HG03103 (cell line): ENCODE measurements at regions not wholly inside any gene's neighbourhood (a gene's known extent, or its start where the extent isn't known, plus 50 kb on each side); places are given as distances from the start of the nearest gene placed in this dataset.

Source experiments
- ATAC-seq: cut with Tn5 transposase; IDR thresholded peaks from one replicate; pipeline ENCODE4 v1.9.1; 2021; ENCODE audit warnings: low read depth; ENCODE audit not compliant: unreplicated experiment

DNA sequence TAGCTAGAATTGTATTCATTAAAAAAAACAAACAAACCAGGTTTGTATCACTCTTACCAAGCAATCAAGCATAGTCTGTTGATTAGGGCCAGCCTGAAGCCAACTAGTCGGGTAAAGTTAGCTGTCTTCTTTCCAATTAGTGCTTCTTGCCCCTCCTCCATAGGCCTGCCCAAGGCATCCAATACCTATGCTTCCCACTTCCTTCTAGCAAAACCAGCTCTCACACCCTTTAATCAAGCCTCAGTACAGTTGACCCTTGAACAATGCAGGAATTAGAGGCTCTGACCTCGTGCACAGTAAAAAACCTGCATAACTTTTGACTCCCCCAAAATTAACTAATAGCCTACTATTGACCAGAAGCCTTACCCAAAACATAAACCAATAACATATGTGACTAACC lies 119.1 kb upstream of the DTNBP1 start:
- no peak for ATAC-seq

DNA sequence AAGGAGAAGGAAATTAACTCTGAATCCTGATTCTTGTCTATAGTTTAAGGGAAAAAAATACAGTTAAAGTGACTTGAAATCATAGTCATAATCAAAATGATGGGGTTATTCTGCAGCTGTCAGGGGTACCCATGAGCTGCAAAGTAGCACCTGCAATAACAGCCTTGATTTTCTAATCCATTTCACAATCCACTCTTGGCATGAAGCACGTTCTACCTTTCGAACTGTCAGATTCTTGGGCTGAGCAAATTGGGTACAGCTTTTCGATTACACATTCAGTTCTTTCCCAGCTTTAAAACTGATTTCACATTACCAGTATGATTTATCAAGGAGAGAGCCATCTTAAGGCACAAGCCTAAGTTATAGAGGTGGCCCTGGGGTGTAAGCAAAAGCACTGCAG lies 118.5 kb upstream of the DTNBP1 start:
- no peak for ATAC-seq

DNA sequence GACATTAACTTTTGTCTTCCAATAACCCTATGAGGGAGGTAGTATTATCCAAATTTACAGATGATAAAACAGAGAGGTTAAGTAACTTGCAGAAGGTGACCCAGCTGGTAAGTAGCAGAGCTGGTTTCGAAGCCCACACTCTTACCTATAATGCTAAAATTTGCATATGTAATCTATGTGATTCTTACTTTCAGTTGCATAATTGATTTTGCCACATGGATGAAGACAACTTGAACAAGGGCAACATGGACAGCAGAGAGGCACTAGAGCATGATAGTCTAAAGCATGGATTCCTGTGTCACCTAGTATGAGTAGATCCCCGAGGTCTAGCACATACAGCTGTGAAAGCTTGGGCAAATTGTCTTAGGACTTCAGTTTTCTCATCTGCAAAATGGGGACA lies 117.6 kb upstream of the DTNBP1 start:
- no peak for ATAC-seq

DNA sequence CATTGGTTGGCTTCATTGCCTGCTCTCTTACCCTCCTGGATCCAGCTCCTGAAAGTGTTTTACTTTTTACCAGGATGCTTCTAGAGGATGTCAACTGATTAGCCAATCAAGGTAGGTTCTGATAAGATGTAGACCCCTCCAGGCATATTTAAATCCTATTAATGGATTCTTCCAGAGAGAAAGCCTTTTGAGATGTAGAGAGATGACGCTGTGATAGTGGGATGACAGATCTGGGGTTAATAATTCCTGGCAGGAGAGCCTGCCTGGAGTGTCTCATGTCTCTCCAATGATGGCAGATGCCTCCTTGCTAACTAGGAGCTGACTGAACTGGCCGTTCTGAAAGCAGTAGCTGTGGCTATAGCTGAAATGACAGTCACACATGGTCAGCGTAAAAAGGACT lies 116.9 kb upstream of the DTNBP1 start:
- no peak for ATAC-seq

DNA sequence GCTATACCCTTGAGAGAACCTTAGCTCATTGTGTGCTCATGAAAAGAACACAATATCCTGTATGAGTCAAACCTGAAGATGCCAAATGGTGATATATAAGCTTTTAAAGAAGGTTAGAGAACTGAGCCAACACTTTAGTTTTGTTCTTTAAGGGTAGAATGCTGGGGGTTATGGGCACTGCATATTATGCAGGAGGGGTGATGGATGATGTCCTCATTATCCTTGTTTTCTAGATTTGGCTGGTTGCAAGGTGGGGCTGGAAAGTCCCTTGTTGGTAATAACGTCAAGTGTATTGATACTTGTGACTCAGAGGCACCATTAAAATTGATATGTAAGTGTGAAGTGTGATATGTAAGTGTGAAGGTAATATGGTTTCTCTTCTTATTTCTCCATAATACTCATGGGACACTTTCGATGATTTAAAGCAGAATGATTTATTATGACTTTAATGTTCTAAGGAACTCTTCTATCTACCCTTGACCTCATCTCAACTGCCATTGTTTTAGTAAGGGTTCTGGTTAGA lies 113.7 kb upstream of the DTNBP1 start:
- ATAC-seq = no peak

DNA sequence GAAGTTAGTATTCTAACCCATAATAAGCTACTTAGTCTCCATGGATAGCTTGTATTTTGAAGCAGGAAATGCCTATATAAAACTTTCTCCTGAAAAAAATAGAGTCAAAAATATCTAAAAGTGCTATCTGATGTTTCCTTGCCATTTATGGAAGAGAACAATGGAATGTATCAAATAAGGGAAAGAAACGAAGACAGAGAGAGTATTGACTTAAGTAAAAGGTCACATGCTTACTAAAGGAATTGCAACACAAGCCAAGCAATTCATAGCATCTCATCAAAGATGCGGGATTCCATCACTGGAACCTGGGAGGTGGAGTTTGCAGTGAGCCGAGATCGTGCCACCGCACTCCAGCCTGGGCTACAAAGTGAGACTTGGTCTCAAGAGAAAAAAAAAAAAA lies 112.9 kb upstream of the DTNBP1 start:
- ATAC-seq = no peak

DNA sequence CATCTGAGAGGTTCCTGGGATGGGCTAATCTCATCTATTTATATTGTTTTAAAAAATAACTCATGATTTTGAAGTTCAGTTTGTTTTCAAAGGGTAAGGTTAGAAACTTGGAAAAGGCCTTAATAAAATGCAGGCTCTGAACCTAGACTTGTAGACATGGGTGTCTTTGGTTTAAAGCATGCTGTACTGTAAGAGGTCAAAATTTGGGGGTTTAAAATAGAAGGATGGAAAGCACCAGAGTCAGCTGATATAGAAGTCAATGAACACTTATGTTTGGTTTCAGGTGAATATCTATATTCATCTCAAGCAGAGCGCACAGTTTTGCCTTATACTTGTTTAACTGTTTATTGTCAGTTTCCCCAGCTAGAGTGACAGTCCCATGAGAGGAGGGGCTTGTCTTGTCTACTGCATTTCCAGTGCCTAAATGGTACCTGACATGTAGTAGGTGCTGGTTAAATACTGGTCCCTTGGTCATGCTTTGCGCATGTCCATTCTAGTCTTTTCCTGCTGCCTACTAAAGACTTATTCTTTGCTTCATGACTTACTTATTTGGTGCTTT lies 112.3 kb upstream of the DTNBP1 start:
- ATAC-seq = no peak

DNA sequence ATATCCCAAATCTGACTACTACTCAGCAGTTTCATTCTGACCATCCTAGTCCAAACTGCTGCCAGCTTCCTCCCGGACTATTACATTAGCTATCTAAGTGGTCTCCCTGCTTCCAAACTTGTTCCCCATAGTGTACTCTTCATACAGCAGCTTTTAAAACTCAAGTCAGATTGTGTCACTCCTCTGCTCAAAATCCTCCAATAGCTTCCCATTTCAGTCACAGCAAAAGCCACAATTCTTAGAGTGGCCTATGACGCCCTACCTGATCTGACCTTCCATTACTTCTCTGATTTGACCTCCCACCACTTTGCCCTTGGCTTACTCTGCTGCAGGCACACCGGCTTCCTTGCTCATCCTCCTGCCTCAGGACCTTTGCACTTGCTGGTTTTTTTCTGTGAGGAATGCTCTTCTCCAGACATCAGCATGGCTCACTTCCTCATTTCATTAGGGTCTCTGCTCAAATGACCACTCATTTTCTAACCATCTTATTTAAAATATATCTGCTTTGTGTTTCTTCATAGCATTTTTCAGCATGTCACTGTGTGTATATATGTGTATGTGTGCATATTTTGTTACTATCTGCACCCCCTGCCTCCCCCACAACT lies 111.1 kb upstream of the DTNBP1 start:
- ATAC-seq = no peak

DNA sequence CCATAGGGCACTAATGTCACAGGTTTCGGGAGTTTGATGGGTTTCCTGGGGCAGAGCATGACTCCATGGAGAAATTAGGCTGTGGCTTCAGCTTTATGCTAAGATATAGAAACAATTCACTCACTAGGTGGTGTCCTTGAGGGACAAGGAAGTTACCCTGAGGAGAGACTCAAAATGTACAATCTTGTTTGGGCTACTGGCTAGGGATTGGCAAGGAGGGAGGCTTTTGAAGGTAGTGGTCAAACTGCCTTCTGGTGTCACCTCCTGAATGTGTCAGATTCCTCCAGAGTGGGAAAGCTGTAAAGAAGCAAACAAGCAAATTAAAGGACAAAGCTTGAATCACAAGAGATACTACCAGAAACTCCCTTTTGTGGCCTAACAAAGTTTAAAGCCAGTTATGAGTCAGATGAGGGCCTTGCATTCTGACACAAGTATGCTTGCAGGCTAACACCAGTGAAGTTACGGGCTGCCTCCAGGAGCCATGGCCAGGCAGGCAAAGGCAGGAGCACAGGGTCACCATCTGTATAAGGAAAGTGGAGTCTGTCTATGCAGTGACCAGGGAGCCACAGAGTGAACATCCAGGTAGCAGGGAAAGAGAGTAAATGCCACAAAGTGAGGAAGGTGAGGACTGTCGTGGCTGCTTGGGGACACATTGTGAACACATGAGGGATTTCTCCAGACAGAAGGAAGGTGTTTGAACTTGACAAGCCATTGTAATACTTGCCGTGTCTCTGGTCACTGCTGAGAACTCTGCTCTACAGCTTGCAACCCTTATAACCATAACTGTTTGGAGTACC lies 107.7 kb upstream of the DTNBP1 start:
- ATAC-seq = peak; percentile 64

DNA sequence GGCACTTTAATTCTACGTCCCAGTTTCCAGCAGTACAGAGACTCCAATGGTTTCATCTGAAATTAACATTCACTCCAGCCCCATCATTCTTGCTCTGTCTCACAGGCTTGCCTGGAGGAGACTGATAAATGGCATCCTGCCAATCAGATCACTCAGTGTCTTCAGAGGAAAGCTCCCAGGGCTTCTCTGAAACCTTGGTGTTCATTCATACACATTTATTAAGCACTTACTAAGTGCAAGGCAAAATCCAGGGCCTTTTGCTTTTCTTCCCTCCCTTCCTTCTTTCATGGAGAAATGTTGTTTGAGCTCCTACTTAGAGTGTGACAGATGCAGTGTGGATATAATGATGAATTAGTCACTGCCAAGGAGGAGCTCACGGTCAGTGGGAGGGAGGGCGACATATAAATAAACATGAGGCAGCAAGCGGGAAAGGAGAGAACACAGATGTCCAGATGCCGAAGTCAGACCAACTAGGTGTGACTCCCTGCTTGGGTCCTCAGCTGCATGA lies 106.7 kb upstream of the DTNBP1 start:
- ATAC-seq = no peak

DNA sequence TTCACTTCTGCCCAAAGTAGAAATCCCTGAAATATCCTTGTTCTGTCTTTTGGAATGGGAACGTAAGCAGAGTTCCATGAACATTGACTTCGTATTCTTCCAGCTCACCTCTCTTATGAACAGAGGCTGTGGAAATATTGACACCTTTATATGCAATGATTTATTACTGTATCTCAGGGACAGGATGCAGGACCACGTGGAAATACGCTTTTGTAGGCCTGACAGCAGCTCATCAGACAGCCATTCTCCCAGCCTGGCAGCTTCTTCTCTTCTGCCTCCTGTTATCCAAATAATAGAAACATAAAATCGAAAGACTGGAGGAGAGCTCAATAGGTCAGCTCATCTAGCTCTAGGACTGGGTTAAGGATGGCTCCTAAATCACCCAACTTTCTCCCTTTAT lies 106.2 kb upstream of the DTNBP1 start:
- no peak for ATAC-seq

DNA sequence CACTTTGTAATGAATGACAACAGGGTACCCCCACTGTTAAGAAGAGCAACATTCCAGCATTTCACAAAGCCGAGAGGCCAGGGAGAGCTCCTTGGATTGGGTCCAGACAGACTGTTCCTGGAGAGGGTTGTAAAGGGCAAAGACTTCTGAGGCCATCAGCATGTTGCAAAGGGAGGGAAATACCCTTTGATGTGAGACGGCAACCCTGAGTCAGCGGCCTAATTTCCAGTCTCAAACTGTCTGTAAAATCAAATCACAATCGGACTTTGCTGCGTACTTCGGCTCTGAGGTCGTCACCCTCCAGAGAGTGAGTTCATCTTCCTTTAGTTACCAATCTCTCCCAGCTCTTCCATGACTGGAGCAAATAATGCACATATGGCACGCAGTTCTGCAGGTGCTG lies 101.0 kb upstream of the DTNBP1 start:
- ATAC-seq = no peak

DNA sequence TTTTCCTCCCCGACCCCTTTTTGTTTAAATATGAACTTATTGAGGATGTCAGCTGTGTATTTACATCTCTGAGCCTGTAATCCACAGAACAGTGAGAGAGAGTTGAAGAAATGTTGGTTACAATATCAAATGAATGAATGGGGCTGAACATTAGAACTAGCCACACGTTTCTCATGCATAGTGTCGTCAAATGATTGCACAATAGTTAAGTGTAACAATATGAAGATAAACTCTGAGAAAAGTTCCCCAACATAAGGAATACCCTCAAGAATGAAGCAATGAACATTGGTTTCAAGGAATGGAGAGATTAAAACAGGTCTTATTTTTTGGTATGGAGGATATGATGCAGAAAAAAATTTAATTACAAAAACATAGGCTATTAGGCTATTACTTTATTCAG lies 100.5 kb upstream of the DTNBP1 start:
- no peak for ATAC-seq

DNA sequence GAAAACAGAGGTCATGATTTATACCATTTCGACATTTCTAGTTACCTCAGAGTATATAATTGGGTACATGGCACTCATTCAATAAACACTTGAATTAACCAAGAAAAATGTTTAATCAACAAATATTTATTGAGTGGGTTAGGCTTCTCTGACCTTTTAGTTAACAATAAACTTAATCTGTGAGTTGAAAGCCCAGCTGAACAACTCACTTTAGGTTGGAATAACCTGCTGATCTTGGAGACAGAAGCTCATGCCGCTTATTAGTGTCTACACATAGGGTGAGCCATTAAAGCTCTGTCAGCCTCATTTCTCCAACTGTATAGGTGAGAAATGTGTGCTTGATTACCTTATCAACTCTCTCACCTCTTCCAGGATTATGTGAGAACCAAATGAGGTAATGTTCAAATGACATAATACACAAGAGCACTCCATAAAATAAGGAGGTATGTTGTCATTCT lies 98.2 kb upstream of the DTNBP1 start:
- ATAC-seq = no peak

DNA sequence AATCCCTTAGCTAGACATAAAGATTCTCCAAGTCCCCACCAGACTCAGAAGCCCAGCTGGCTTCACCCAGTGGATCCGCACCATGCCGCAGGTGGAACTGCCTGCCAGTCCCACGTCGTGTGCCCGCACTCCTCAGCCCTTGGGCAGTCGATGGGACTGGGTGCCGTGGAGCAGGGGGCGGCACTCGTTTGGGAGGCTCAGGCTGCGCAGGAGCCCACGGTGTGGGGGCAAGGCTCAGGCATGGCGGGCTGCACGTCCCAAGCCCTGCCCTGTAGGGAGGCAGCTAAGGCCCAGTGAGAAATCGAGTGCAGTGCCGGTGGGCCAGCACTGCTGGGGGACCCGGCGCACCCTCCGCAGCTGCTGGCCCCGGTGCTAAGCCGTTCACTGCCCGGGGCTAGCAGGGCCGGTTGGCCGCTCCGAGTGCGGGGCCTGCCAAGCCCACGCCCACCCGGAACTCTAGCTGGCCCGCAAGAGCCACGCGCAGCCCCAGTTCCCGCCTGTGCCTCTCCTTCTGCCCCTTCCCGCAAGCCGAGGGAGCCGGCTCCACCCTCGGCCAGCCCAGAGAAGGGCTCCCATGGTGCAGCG lies 95.9 kb upstream of the DTNBP1 start:
- no peak for ATAC-seq

DNA sequence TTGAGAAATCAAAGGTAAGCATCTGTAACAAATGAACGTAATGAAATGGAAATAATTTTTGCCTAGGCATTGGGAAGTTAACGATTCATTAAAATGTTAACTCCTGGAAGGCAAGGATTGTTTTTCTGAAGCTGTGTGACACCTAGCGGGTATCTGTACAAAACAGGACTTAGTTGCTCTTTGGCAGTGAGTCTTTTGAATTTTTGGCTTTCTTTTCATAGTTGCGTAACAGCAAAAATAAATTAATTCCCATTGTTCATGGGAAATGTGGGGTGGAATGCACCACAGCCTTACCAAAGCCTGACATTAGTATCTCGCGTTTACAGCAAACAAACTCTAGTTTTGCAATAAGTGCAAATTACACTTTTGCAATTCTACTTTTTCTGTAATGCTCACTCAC lies 92.7 kb upstream of the DTNBP1 start:
- ATAC-seq = no peak

DNA sequence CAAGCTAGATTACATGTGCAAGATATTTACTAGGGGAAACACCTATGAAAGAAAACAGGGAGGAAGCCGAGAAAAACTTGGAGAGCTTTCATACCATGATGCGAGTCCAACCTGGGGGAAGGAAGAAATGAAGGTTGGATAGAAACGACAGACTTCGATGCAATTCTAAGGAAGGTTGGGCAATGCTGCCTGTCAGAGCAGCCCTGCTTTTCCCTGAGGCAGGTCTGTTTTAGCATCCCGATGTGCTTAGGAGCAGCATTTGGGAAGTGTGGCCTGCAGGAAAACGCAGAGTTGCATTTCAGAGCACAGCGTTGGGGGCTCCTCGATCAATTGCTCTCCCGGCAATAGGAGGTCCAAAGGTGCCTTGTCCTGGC lies 91.9 kb upstream of the DTNBP1 start:
- ATAC-seq = no peak

DNA sequence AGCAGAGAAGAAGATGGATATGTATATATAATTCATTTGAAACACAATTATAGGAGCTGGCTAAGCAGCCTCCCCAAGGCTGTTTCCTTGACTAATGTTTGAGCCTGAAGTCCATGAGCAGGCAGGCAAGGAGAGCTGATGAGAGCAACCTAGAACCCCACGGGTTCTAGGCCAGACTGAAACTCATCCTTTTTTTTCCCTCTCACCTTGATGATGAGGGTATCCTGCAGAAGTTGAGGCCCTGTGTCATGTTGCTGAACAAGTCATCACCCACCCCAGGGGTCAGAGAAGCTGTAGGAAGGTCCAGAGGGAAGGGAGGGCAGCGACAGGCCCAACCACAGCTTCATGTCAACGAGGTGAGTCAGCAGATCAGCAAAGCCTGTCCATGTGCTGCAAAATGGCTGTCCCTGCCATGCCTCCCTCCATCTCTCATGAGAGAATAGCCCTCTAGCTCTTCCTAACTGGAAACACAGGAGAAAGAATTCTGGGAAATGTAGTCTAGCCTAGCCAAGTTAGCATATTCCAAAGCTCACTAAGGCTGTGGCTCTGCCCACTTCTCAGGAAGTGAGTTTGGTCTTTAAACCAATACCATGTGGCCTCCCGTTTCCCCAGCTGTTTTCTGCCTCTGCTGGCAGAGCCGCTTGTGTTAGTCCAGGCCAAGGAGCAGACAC lies 91.3 kb upstream of the DTNBP1 start:
- ATAC-seq = no peak

DNA sequence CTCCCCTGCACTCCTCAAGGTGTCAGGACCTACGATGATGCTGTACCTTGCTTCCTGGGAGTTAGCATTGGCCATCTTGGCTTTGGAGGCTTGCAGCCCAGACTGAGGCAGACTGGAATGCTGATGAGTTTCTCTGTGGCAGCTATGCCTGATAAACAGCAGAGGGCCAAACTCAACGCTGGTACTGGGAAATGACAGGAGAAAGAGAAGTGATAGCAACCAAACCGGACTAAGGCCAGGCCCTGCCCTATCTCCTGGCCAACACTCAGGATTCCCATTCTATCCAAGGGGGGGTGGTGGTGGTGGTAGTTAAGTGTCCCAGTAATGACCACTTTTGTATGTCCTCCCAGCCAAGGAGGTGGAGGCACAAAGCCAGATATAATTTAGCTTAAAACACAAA lies 90.0 kb upstream of the DTNBP1 start:
- no peak for ATAC-seq

DNA sequence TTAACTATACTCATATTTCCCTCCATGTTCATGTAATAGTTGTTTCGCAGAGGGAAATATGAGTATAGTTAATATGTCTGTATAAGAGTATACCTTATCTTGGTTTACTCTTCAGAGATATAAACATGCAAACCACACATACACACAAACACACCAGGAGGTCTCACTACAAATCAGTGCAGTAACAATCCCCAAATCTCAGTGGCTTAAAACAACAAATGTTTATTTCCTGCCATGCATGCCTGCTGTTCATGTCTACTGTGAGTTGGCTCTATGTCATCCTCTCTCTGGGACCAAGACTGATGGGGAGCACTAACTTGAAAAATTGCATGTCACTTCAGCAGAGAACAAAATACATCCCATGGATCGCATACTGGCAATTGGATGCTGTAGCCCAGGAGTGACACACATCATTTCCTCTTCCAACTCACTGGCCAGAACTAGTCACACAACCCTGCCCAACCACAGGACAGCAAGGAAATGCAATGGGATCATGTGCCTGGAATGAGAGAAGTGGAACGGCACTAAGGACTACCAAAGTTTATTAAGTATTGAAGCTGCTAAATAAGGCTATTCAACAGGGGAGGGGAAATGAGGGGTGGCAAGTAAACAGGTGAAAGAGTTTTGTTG lies 89.0 kb upstream of the DTNBP1 start:
- no peak for ATAC-seq
